PC-3 (cell line): ENCODE measurements at regions not wholly inside any gene's neighbourhood (a gene's known extent, or its start where the extent isn't known, plus 50 kb on each side); places are given as distances from the start of the nearest gene placed in this dataset.

Experiments used
- ATAC-seq: fragments of 200-7000 bp; cut with Tn5 transposase; 2 replicates; pipeline ENCODE4 v1.9.1; 2020; ENCODE audit warnings: mild to moderate bottlenecking, moderate library complexity
- BruUV-seq: library from RNA; stranded (reverse); fragments of 400-500 nt; replicated peaks from 2 replicates; lab custom pipeline; 2021; lab: Mats Ljungman, UMichigan
- CTCF ChIA-PET: fragments of 300-600 bp; sonication (Branson Sonifier 250); formaldehyde crosslinking; loops from one replicate; lab custom pipeline; 2022; ENCODE audit warnings: antibody characterized with exemption; lab: Charles Lee
- POLR2A ChIA-PET: fragments of 300-600 bp; sonication (Branson Sonifier 250); formaldehyde crosslinking; loops from one replicate; lab custom pipeline; 2022; ENCODE audit warnings: antibody characterized with exemption; ENCODE audit not compliant: unreplicated experiment; lab: Charles Lee
- DNase-seq: peaks from one replicate; pipeline ENCODE4 v3.0.0-alpha.2; 2015
- H2AFZ ChIP-seq: fragments of 300-600 bp; sonication (generic); 2 replicates; pipeline ENCODE4 v1.6.0; 2016; ENCODE audit warnings: antibody characterized with exemption, low read length
- H3F3A ChIP-seq: fragments of 300-600 bp; sonication (generic); one replicate; pipeline ENCODE4 v1.6.0; 2017; ENCODE audit warnings: antibody characterized with exemption, low read length, control low read depth, mild to moderate bottlenecking; ENCODE audit not compliant: unreplicated experiment
- H3K27ac ChIP-seq: fragments of 300-600 bp; sonication (generic); 2 replicates; pipeline ENCODE4 v1.5.1; 2016; ENCODE audit warnings: mild to moderate bottlenecking, low read length
- H3K27me3 ChIP-seq: fragments of 300-600 bp; sonication (generic); 2 replicates; pipeline ENCODE4 v1.6.1; 2016; ENCODE audit warnings: low read length, mixed read lengths
- H3K36me3 ChIP-seq: fragments of 300-600 bp; sonication (generic); 2 replicates; pipeline ENCODE4 v1.6.1; 2016; ENCODE audit warnings: low read depth, mixed run types, low read length, mixed read lengths
- H3K4me1 ChIP-seq: fragments of 300-600 bp; sonication (generic); 2 replicates; pipeline ENCODE4 v1.5.1; 2016; ENCODE audit warnings: low read length; ENCODE audit not compliant: insufficient read depth
- H3K4me2 ChIP-seq: fragments of 300-600 bp; sonication (generic); 2 replicates; pipeline ENCODE4 v1.6.0; 2016; ENCODE audit warnings: low read length
- H3K4me3 ChIP-seq: fragments of 300-600 bp; sonication (generic); 2 replicates; pipeline ENCODE4 v1.5.1; 2016; ENCODE audit warnings: mild to moderate bottlenecking, low read length, mixed read lengths
- H3K79me2 ChIP-seq: fragments of 300-600 bp; sonication (generic); 2 replicates; pipeline ENCODE4 v1.6.1; 2017; ENCODE audit warnings: low read length, mixed read lengths
- H3K9ac ChIP-seq: fragments of 300-600 bp; sonication (generic); 2 replicates; pipeline ENCODE4 v1.6.0; 2016; ENCODE audit warnings: mild to moderate bottlenecking, low read length
- H3K9me2 ChIP-seq: fragments of 300-600 bp; sonication (generic); replicated peaks from 2 replicates; pipeline ENCODE4 v1.6.1; 2016; ENCODE audit warnings: mixed run types, low read length, mixed read lengths
- H3K9me3 ChIP-seq: fragments of 300-600 bp; sonication (generic); 2 replicates; pipeline ENCODE4 v1.6.1; 2016; ENCODE audit warnings: low read length, mixed read lengths
- H4K20me1 ChIP-seq: fragments of 300-600 bp; sonication (generic); 2 replicates; pipeline ENCODE4 v1.6.1; 2016; ENCODE audit warnings: low read length, mixed read lengths
- CTCF ChIP-seq: fragments of 300-600 bp; sonication (generic); conservative IDR thresholded peaks from 2 replicates; pipeline ENCODE4 v1.5.1; 2017; ENCODE audit warnings: antibody characterized with exemption, low read depth, mild to moderate bottlenecking, low read length
- EZH2 ChIP-seq: fragments of 300-600 bp; sonication (generic); IDR thresholded peaks from one replicate; pipeline ENCODE4 v1.6.1; 2017; ENCODE audit warnings: antibody characterized with exemption, mild to moderate bottlenecking, low read length; ENCODE audit not compliant: unreplicated experiment
- EZH2phosphoT487 ChIP-seq: fragments of 300-600 bp; sonication (generic); IDR thresholded peaks from 2 replicates; pipeline ENCODE4 v1.6.1; 2018; ENCODE audit warnings: mild to moderate bottlenecking, antibody characterized with exemption, low read length, borderline replicate concordance
- intact Hi-C: fragments of 100-400 bp; cut with micrococcal nuclease; formaldehyde crosslinking; loops from 2 replicates; pipeline ENCODE4 v1.9.0; 2023

GRCh38 chr4:100290585-100290984 is 100.3 kb upstream of the DDIT4L start:
- Histone ChIP-seq H3K9me3 (no peaks in the 10 kb centered on the region), H3K27me3 (no peaks in the 10 kb centered on the region), H3K79me2 (no peaks in the 10 kb centered on the region), H4K20me1 (no peaks in the 10 kb centered on the region), H2AFZ (no peak overlapping the region), H3K4me3 (no peak overlapping the region), H3K27ac (no peak overlapping the region), H3K9ac (no peak overlapping the region), H3K4me1 (peaks cover 12% of the 10 kb centered on the region; the same call in 1 of the 2 replicates), H3K36me3 (no peaks in the 10 kb centered on the region), H3F3A (no peaks in the 10 kb centered on the region), H3K4me2 (no peak overlapping the region), H3K9me2 (no peaks in the 10 kb centered on the region)
- BruUV-seq: no TSS peak
- intact Hi-C loops: no loop called here
- TF ChIP-seq EZH2 (no peak), EZH2phosphoT487 (no peak), CTCF (no peak)
- DNase-seq (peak; percentile 23), ATAC-seq (no peak)
- CTCF ChIA-PET: no interaction called here
- POLR2A ChIA-PET: no interaction called here

- no peaks in the 10 kb centered on the region for H3K9me2 ChIP-seq
- intact Hi-C loops: no loop called here
- H4K20me1 ChIP-seq: no peaks in the 10 kb centered on the region
- no peaks in the 10 kb centered on the region for H3K9me3 ChIP-seq
- H3K36me3 ChIP-seq: no peaks in the 10 kb centered on the region
- ATAC-seq (peak; percentile 38), DNase-seq (peak; percentile 8)
- POLR2A ChIA-PET: no interaction called here
- CTCF ChIA-PET: no interaction called here
- no TSS peak for BruUV-seq
- no peak overlapping the region for H3K9ac ChIP-seq
- TF ChIP-seq EZH2 (no peak), CTCF (no peak), EZH2phosphoT487 (no peak)
- H3F3A ChIP-seq: no peaks in the 10 kb centered on the region
- H3K4me1 ChIP-seq: peaks cover 12% of the 10 kb centered on the region; the same call in 1 of the 2 replicates
- no peaks in the 10 kb centered on the region for H3K27me3 ChIP-seq
- H3K4me3 ChIP-seq: no peak overlapping the region
- no peak overlapping the region for H2AFZ ChIP-seq
- no peaks in the 10 kb centered on the region for H3K79me2 ChIP-seq
- no peak overlapping the region for H3K4me2 ChIP-seq
- no peak overlapping the region for H3K27ac ChIP-seq
These were observed 99.7 kb upstream of the DDIT4L start for GRCh38 chr4:100289946-100290345.

- H3K9me3 ChIP-seq: no peaks in the 10 kb centered on the region
- DNase-seq (peak; percentile 22), ATAC-seq (no peak)
- POLR2A ChIA-PET: no interaction called here
- no peaks in the 10 kb centered on the region for H3K79me2 ChIP-seq
- CTCF ChIA-PET: no interaction called here
- BruUV-seq: no TSS peak
- TF ChIP-seq EZH2phosphoT487 (no peak), EZH2 (no peak), CTCF (no peak)
- peak overlapping the region; percentile 12; the same call in 1 of the 2 replicates for H2AFZ ChIP-seq
- H3K27me3 ChIP-seq: no peaks in the 10 kb centered on the region
- H3K9me2 ChIP-seq: no peaks in the 10 kb centered on the region
- intact Hi-C loops: no loop called here
- no peak overlapping the region for H3K4me2 ChIP-seq
- no peaks in the 10 kb centered on the region for H3F3A ChIP-seq
- H3K4me1 ChIP-seq: peaks cover 12% of the 10 kb centered on the region; the same call in 1 of the 2 replicates
- H4K20me1 ChIP-seq: no peaks in the 10 kb centered on the region
- H3K4me3 ChIP-seq: no peak overlapping the region
- H3K27ac ChIP-seq: no peak overlapping the region
- no peaks in the 10 kb centered on the region for H3K36me3 ChIP-seq
- H3K9ac ChIP-seq: no peak overlapping the region
These were observed 99.2 kb upstream of the DDIT4L start for GRCh38 chr4:100289530-100289888.
